ENCODE measurements at regions not wholly inside any gene's neighbourhood (a gene's known extent, or its start where the extent isn't known, plus 50 kb on each side); places are given as distances from the start of the nearest gene placed in this dataset.

GRCh38 chr18:37721544-37722522 is 156.2 kb upstream of the CELF4 start:
- Histone ChIP-seq H3K4me1 (ENCODE audit: control insufficient read depth in 2 of 2, insufficient read depth in 2 of 2, low read length in 1 of 2) (no peaks in the 10 kb centered on the region), H3K9me3 (ENCODE audit: control insufficient read depth in 2 of 2, insufficient read depth in 1 of 2, low read depth in 1 of 2, low read length in 1 of 2) (no peaks in the 10 kb centered on the region), H3K27ac (ENCODE audit: low read depth in 2 of 2, low read length in 1 of 2) (no peak overlapping the region), H3K27me3 (ENCODE audit: control insufficient read depth in 1 of 2, insufficient read depth in 2 of 2, low read length in 2 of 2) (no peaks in the 10 kb centered on the region), H3K36me3 (ENCODE audit: control insufficient read depth in 2 of 2, insufficient read depth in 2 of 2, low read length in 1 of 2) (no peaks in the 10 kb centered on the region), H3K4me3 (ENCODE audit: low read depth in 1 of 2, low read length in 2 of 2) (no peak overlapping the region)
- 77 to 83% methylated on average over 11 of the region's 11 CpGs for WGBS, 2 donors

- H3K27me3 ChIP-seq (ENCODE audit: control insufficient read depth in 1 of 2, insufficient read depth in 2 of 2, low read length in 2 of 2) = no peaks in the 10 kb centered on the region
- H3K4me1 ChIP-seq (ENCODE audit: control insufficient read depth in 2 of 2, insufficient read depth in 2 of 2, low read length in 1 of 2) = no peaks in the 10 kb centered on the region
- no peaks in the 10 kb centered on the region for H3K36me3 ChIP-seq (ENCODE audit: control insufficient read depth in 2 of 2, insufficient read depth in 2 of 2, low read length in 1 of 2)
- WGBS, 2 donors = 72 to 77% methylated on average over 4 of the region's 4 CpGs
- H3K9me3 ChIP-seq (ENCODE audit: control insufficient read depth in 2 of 2, insufficient read depth in 1 of 2, low read depth in 1 of 2, low read length in 1 of 2) = no peaks in the 10 kb centered on the region
- no peak overlapping the region for H3K27ac ChIP-seq (ENCODE audit: low read depth in 2 of 2, low read length in 1 of 2)
- no peak overlapping the region for H3K4me3 ChIP-seq (ENCODE audit: low read depth in 1 of 2, low read length in 2 of 2)
These were observed 155.1 kb upstream of the CELF4 start for GRCh38 chr18:37720663-37721062.

GRCh38 chr18:37717656-37718055 is 152.1 kb upstream of the CELF4 start:
- no peak overlapping the region for H3K27ac ChIP-seq (ENCODE audit: low read depth in 2 of 2, low read length in 1 of 2)
- H3K4me1 ChIP-seq (ENCODE audit: control insufficient read depth in 2 of 2, insufficient read depth in 2 of 2, low read length in 1 of 2) = no peaks in the 10 kb centered on the region
- no peak overlapping the region for H3K4me3 ChIP-seq (ENCODE audit: low read depth in 1 of 2, low read length in 2 of 2)
- H3K36me3 ChIP-seq (ENCODE audit: control insufficient read depth in 2 of 2, insufficient read depth in 2 of 2, low read length in 1 of 2) = no peaks in the 10 kb centered on the region
- WGBS, 2 donors = 70 to 82% methylated on average over 2 of the region's 2 CpGs
- H3K27me3 ChIP-seq (ENCODE audit: control insufficient read depth in 1 of 2, insufficient read depth in 2 of 2, low read length in 2 of 2) = no peaks in the 10 kb centered on the region
- H3K9me3 ChIP-seq (ENCODE audit: control insufficient read depth in 2 of 2, insufficient read depth in 1 of 2, low read depth in 1 of 2, low read length in 1 of 2) = peaks cover 0 to 3% of the 10 kb centered on the region in 2 donors

GRCh38 chr18:37717098-37717497 is 151.5 kb upstream of the CELF4 start:
- 42 to 43% methylated on average over 2 of the region's 2 CpGs for WGBS, 2 donors
- H3K36me3 ChIP-seq (ENCODE audit: control insufficient read depth in 2 of 2, insufficient read depth in 2 of 2, low read length in 1 of 2) = no peaks in the 10 kb centered on the region
- peaks cover 0 to 3% of the 10 kb centered on the region in 2 donors for H3K9me3 ChIP-seq (ENCODE audit: control insufficient read depth in 2 of 2, insufficient read depth in 1 of 2, low read depth in 1 of 2, low read length in 1 of 2)
- no peaks in the 10 kb centered on the region for H3K27me3 ChIP-seq (ENCODE audit: control insufficient read depth in 1 of 2, insufficient read depth in 2 of 2, low read length in 2 of 2)
- H3K4me3 ChIP-seq (ENCODE audit: low read depth in 1 of 2, low read length in 2 of 2) = no peak overlapping the region
- no peak overlapping the region for H3K27ac ChIP-seq (ENCODE audit: low read depth in 2 of 2, low read length in 1 of 2)
- H3K4me1 ChIP-seq (ENCODE audit: control insufficient read depth in 2 of 2, insufficient read depth in 2 of 2, low read length in 1 of 2) = no peaks in the 10 kb centered on the region

- H3K27ac ChIP-seq (ENCODE audit: low read depth in 2 of 2, low read length in 1 of 2) = no peak overlapping the region
- WGBS, 2 donors = 72 to 79% methylated on average over 5 of the region's 5 CpGs
- peaks cover 0 to 3% of the 10 kb centered on the region in 2 donors for H3K9me3 ChIP-seq (ENCODE audit: control insufficient read depth in 2 of 2, insufficient read depth in 1 of 2, low read depth in 1 of 2, low read length in 1 of 2)
- H3K36me3 ChIP-seq (ENCODE audit: control insufficient read depth in 2 of 2, insufficient read depth in 2 of 2, low read length in 1 of 2) = no peaks in the 10 kb centered on the region
- H3K4me1 ChIP-seq (ENCODE audit: control insufficient read depth in 2 of 2, insufficient read depth in 2 of 2, low read length in 1 of 2) = no peaks in the 10 kb centered on the region
- H3K4me3 ChIP-seq (ENCODE audit: low read depth in 1 of 2, low read length in 2 of 2) = no peak overlapping the region
- H3K27me3 ChIP-seq (ENCODE audit: control insufficient read depth in 1 of 2, insufficient read depth in 2 of 2, low read length in 2 of 2) = no peaks in the 10 kb centered on the region
These were observed 150.6 kb upstream of the CELF4 start for GRCh38 chr18:37716106-37716735.

GRCh38 chr18:37714691-37715090 is 149.1 kb upstream of the CELF4 start:
- Histone ChIP-seq H3K36me3 (ENCODE audit: control insufficient read depth in 2 of 2, insufficient read depth in 2 of 2, low read length in 1 of 2) (no peaks in the 10 kb centered on the region), H3K27me3 (ENCODE audit: control insufficient read depth in 1 of 2, insufficient read depth in 2 of 2, low read length in 2 of 2) (no peaks in the 10 kb centered on the region), H3K4me1 (ENCODE audit: control insufficient read depth in 2 of 2, insufficient read depth in 2 of 2, low read length in 1 of 2) (no peaks in the 10 kb centered on the region), H3K9me3 (ENCODE audit: control insufficient read depth in 2 of 2, insufficient read depth in 1 of 2, low read depth in 1 of 2, low read length in 1 of 2) (peaks cover 0 to 3% of the 10 kb centered on the region in 2 donors), H3K4me3 (ENCODE audit: low read depth in 1 of 2, low read length in 2 of 2) (no peak overlapping the region), H3K27ac (ENCODE audit: low read depth in 2 of 2, low read length in 1 of 2) (no peak overlapping the region)
- WGBS, 2 donors = 51 to 54% methylated on average over 3 of the region's 3 CpGs

GRCh38 chr18:37712776-37713175 is 147.2 kb upstream of the CELF4 start:
- H3K4me1 ChIP-seq (ENCODE audit: control insufficient read depth in 2 of 2, insufficient read depth in 2 of 2, low read length in 1 of 2) = no peaks in the 10 kb centered on the region
- no peak overlapping the region for H3K4me3 ChIP-seq (ENCODE audit: low read depth in 1 of 2, low read length in 2 of 2)
- no peak overlapping the region for H3K27ac ChIP-seq (ENCODE audit: low read depth in 2 of 2, low read length in 1 of 2)
- no peaks in the 10 kb centered on the region for H3K27me3 ChIP-seq (ENCODE audit: control insufficient read depth in 1 of 2, insufficient read depth in 2 of 2, low read length in 2 of 2)
- no peaks in the 10 kb centered on the region for H3K36me3 ChIP-seq (ENCODE audit: control insufficient read depth in 2 of 2, insufficient read depth in 2 of 2, low read length in 1 of 2)
- peaks cover 0 to 3% of the 10 kb centered on the region in 2 donors for H3K9me3 ChIP-seq (ENCODE audit: control insufficient read depth in 2 of 2, insufficient read depth in 1 of 2, low read depth in 1 of 2, low read length in 1 of 2)

GRCh38 chr18:37711766-37712505 is 146.3 kb upstream of the CELF4 start:
- H3K4me3 ChIP-seq (ENCODE audit: low read depth in 1 of 2, low read length in 2 of 2) = no peak overlapping the region
- peaks cover 0 to 3% of the 10 kb centered on the region in 2 donors for H3K9me3 ChIP-seq (ENCODE audit: control insufficient read depth in 2 of 2, insufficient read depth in 1 of 2, low read depth in 1 of 2, low read length in 1 of 2)
- 72 to 82% methylated on average over 4 of the region's 4 CpGs for WGBS, 2 donors
- no peak overlapping the region for H3K27ac ChIP-seq (ENCODE audit: low read depth in 2 of 2, low read length in 1 of 2)
- H3K4me1 ChIP-seq (ENCODE audit: control insufficient read depth in 2 of 2, insufficient read depth in 2 of 2, low read length in 1 of 2) = no peaks in the 10 kb centered on the region
- H3K27me3 ChIP-seq (ENCODE audit: control insufficient read depth in 1 of 2, insufficient read depth in 2 of 2, low read length in 2 of 2) = no peaks in the 10 kb centered on the region
- no peaks in the 10 kb centered on the region for H3K36me3 ChIP-seq (ENCODE audit: control insufficient read depth in 2 of 2, insufficient read depth in 2 of 2, low read length in 1 of 2)

GRCh38 chr18:37710726-37711125 is 145.1 kb upstream of the CELF4 start:
- no peak overlapping the region for H3K4me3 ChIP-seq (ENCODE audit: low read depth in 1 of 2, low read length in 2 of 2)
- H3K27me3 ChIP-seq (ENCODE audit: control insufficient read depth in 1 of 2, insufficient read depth in 2 of 2, low read length in 2 of 2) = no peaks in the 10 kb centered on the region
- H3K27ac ChIP-seq (ENCODE audit: low read depth in 2 of 2, low read length in 1 of 2) = no peak overlapping the region
- H3K36me3 ChIP-seq (ENCODE audit: control insufficient read depth in 2 of 2, insufficient read depth in 2 of 2, low read length in 1 of 2) = no peaks in the 10 kb centered on the region
- 62 to 72% methylated on average over 1 of the region's 1 CpG for WGBS, 2 donors
- peaks cover 0 to 3% of the 10 kb centered on the region in 2 donors for H3K9me3 ChIP-seq (ENCODE audit: control insufficient read depth in 2 of 2, insufficient read depth in 1 of 2, low read depth in 1 of 2, low read length in 1 of 2)
- no peaks in the 10 kb centered on the region for H3K4me1 ChIP-seq (ENCODE audit: control insufficient read depth in 2 of 2, insufficient read depth in 2 of 2, low read length in 1 of 2)

Data from esophagus (tissue), 2 donors.